Left lung (tissue), 4 donors: ENCODE measurements at regions not wholly inside any gene's neighbourhood (a gene's known extent, or its start where the extent isn't known, plus 50 kb on each side); places are given as distances from the start of the nearest gene placed in this dataset.

Experiments used
- ATAC-seq: fragments of 200-7000 bp; cut with Tn5 transposase; one replicate; pipeline ENCODE4 v1.9.1; 2020; ENCODE audit warnings: moderate library complexity
- DNase-seq, 4 donors: peaks; one replicate each; pipeline ENCODE4 v3.0.0-alpha.2; 2013 to 2020
- H3K27ac ChIP-seq, 2 donors: fragments of 200-600 bp; sonication (generic) in 1 of 2; one replicate each; pipeline versions ENCODE4 v1.5.0 to v1.8.0; 2020 to 2021
- H3K27me3 ChIP-seq, 2 donors: fragments of 200-600 bp; sonication (generic) in 1 of 2; one replicate each; pipeline versions ENCODE4 v1.5.0 to v1.8.0; 2020 to 2021
- H3K36me3 ChIP-seq, 2 donors: fragments of 200-600 bp; sonication (generic) in 1 of 2; one replicate each; pipeline versions ENCODE4 v1.5.0 to v1.8.0; 2020 to 2021
- H3K4me1 ChIP-seq, 2 donors: fragments of 200-600 bp; one replicate each; pipeline ENCODE4 v1.8.0; 2021
- H3K4me3 ChIP-seq, 2 donors: fragments of 200-600 bp; sonication (generic) in 1 of 2; one replicate each; pipeline versions ENCODE4 v1.5.0 to v1.8.0; 2020 to 2021; ENCODE audit warnings: mild to moderate bottlenecking in 1 of 2
- H3K9me3 ChIP-seq, 2 donors: fragments of 200-600 bp; sonication (generic) in 1 of 2; one replicate each; pipeline versions ENCODE4 v1.5.0 to v1.8.0; 2020 to 2021
- intact Hi-C, 2 donors: fragments of 100-400 bp; cut with DNase I; formaldehyde crosslinking; loops; one replicate each; pipeline versions ENCODE4 v1.11.2 to v1.14.2; 2022
- TF ChIP-seq, protein P1 (sequence below), 2 donors: fragments of 200-600 bp; sonication (generic) in 1 of 2; IDR thresholded peaks; one replicate each; pipeline versions ENCODE4 v1.5.0 to v1.8.0; 2021; ENCODE audit warnings: antibody characterized with exemption in 2 of 2
- donor health status: DM: no; HTN: yes; CAD: no.
- donor health status: DM: no; HTN: no; CAD: no.

DNA sequence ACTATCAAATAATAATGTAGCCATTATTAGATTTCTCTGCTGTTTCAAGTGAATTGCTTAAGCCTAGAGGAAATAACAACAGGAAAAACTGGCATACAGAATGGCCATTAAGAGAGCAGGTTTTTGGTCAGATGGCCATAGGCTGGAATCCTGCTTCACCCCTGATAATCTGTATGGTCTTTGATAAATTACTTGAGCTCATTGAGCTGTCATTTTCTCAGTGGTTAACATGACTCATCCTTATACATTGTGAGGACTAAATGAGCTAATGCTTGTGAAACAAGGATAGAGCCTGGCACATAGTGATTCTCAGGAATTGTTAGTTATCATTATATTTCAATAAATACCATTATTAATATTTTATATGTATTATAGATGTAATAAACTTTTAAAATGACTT lies 516.5 kb downstream of the KIF4B start:
- ATAC-seq: no peak
- intact Hi-C loops: no loop called here
- H3K27me3 ChIP-seq: no peaks in the 10 kb centered on the region
- no peak overlapping the region for H3K4me3 ChIP-seq
- TF ChIP-seq, protein P1, sequence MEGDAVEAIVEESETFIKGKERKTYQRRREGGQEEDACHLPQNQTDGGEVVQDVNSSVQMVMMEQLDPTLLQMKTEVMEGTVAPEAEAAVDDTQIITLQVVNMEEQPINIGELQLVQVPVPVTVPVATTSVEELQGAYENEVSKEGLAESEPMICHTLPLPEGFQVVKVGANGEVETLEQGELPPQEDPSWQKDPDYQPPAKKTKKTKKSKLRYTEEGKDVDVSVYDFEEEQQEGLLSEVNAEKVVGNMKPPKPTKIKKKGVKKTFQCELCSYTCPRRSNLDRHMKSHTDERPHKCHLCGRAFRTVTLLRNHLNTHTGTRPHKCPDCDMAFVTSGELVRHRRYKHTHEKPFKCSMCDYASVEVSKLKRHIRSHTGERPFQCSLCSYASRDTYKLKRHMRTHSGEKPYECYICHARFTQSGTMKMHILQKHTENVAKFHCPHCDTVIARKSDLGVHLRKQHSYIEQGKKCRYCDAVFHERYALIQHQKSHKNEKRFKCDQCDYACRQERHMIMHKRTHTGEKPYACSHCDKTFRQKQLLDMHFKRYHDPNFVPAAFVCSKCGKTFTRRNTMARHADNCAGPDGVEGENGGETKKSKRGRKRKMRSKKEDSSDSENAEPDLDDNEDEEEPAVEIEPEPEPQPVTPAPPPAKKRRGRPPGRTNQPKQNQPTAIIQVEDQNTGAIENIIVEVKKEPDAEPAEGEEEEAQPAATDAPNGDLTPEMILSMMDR (IDR thresholded peaks at IDR 0.05): no peak
- H3K9me3 ChIP-seq: no peaks in the 10 kb centered on the region
- no peaks in the 10 kb centered on the region for H3K36me3 ChIP-seq
- no peaks in the 10 kb centered on the region for H3K4me1 ChIP-seq
- no peak overlapping the region for H3K27ac ChIP-seq
- no peak for DNase-seq

DNA sequence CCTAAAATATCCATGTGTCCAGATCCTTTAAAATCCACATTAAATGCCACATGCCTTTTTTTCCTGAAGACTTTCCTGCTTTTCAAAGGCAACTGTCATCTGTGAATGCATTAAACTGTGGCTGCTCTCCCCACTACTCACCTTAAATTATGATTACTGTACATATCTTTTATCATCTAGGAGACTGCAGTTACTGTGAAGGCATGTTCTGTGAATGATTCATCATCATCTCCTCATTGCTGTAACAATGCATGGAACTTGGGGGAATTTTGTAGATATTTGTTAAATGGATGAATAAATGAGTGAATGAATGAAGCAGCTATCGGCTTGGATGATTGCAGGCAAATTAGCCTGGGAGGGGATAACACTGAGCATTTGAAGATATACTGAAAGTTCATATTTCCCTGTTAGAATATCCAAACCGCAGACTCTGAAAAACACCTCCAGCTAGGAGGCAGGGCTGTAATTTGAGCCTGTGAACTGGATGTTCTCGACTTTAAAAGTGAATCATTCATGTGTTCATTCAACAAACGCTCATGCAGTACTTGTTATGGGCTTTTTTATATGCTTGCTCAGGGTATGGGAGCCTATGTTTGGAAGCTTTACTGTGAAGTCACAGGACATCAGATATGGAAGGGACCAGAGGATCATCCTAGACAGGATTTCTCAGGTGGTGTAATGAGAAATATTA lies 519.2 kb downstream of the KIF4B start:
- no peak for ATAC-seq
- TF ChIP-seq, protein P1 (IDR thresholded peaks at IDR 0.05): no peak
- Histone ChIP-seq H3K4me3 (no peak overlapping the region), H3K4me1 (no peaks in the 10 kb centered on the region), H3K9me3 (no peaks in the 10 kb centered on the region), H3K36me3 (no peaks in the 10 kb centered on the region), H3K27me3 (no peaks in the 10 kb centered on the region), H3K27ac (no peak overlapping the region)
- intact Hi-C loops: no loop called here
- DNase-seq: no peak

DNA sequence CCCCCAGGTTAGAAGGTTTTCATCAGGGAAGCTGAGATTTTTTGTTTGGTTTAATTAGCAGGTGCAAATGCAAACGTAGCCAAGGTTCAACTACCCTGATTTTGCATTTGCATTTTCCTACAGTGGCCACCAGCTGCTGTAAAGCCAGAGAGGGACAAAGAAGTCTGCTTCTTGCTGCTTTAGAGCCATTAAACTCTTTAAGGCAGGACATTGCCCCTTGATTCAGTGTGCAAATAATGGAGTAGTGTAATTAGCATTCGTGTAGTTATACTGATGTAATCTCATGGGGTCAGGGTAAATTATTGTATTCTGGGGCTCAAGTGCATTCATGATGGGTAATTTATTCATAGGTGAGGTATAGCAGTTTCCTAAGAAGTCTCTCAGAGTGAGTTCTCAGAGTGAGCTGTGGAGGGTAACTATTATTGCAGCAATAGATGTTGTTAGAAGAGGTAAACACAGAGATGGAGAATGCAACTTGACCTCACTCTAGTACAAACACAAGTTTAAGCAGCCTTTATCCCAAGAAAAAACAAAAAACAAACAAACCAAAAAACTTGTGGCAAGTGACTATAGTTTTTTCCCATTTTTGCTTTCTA lies 526.5 kb downstream of the KIF4B start:
- no peak overlapping the region for H3K27ac ChIP-seq
- TF ChIP-seq, protein P1 (IDR thresholded peaks at IDR 0.05): no peak
- intact Hi-C loops: no loop called here
- H3K27me3 ChIP-seq: no peaks in the 10 kb centered on the region
- no peaks in the 10 kb centered on the region for H3K36me3 ChIP-seq
- H3K4me1 ChIP-seq: no peaks in the 10 kb centered on the region
- ATAC-seq (no peak), DNase-seq (no peak)
- no peak overlapping the region for H3K4me3 ChIP-seq
- H3K9me3 ChIP-seq: no peaks in the 10 kb centered on the region

DNA sequence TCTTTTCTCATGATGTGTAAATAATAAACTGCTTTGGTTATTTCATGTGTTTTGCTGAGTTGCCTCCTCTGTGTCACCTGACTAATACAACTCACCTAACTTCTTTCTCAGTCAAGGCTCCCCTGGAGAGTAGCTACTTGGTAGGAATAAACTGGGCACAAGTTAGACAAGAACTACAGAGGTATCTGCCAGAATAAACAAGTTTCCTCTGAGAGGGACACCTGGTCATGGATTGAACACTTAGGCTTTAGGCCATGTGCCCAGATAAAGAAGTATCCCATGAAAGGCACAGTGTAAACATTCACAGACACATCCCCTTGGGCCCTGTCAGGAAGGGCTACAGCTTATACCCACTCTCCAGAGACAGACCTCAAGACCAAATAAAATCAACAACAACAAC lies 532.5 kb downstream of the KIF4B start:
- Histone ChIP-seq H3K27me3 (no peaks in the 10 kb centered on the region), H3K27ac (no peak overlapping the region), H3K36me3 (no peaks in the 10 kb centered on the region), H3K4me1 (no peaks in the 10 kb centered on the region), H3K4me3 (no peak overlapping the region), H3K9me3 (peaks cover 0 to 4% of the 10 kb centered on the region in 2 donors)
- TF ChIP-seq, protein P1 (IDR thresholded peaks at IDR 0.05): no peak
- intact Hi-C loops: no loop called here
- ATAC-seq: no peak
- DNase-seq: no peak

DNA sequence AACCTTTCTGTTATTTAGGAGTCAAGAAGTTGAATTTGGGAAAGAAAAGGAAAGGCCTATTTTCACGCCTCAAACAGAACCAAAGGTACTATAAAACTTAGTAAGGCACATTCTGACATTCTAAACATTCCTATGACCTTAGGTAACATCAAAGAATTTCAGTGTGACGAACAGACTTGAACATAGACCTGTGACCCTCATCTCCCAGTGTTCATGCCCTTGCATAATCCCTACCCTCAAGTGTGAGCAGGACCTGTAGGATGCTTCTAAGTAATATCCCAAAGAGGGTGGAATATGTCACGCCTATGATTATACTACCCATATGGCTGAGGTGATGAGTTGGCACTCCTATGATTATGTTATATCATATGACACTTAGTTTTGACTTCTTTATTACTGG lies 540.9 kb downstream of the KIF4B start:
- intact Hi-C loops: no loop called here
- no peak overlapping the region for H3K4me3 ChIP-seq
- DNase-seq (no peak), ATAC-seq (no peak)
- H3K27me3 ChIP-seq: no peaks in the 10 kb centered on the region
- TF ChIP-seq, protein P1 (IDR thresholded peaks at IDR 0.05): no peak
- peaks cover 0 to under 1% of the 10 kb centered on the region in 2 donors for H3K9me3 ChIP-seq
- H3K4me1 ChIP-seq: no peaks in the 10 kb centered on the region
- no peaks in the 10 kb centered on the region for H3K36me3 ChIP-seq
- no peak overlapping the region for H3K27ac ChIP-seq
